WI38 (cell line): ENCODE measurements at regions not wholly inside any gene's neighbourhood (a gene's known extent, or its start where the extent isn't known, plus 50 kb on each side); places are given as distances from the start of the nearest gene placed in this dataset.

Source experiments
- H3K4me3 ChIP-seq: 2 replicates; pipeline ENCODE4 v1.5.1; 2011; ENCODE audit warnings: low read depth, mild to moderate bottlenecking, control low read depth, low read length
- CTCF ChIP-seq: IDR thresholded peaks from 2 replicates; pipeline ENCODE4 v1.5.1; 2012; ENCODE audit warnings: low read depth, mild to moderate bottlenecking, control low read depth, low read length

DNA sequence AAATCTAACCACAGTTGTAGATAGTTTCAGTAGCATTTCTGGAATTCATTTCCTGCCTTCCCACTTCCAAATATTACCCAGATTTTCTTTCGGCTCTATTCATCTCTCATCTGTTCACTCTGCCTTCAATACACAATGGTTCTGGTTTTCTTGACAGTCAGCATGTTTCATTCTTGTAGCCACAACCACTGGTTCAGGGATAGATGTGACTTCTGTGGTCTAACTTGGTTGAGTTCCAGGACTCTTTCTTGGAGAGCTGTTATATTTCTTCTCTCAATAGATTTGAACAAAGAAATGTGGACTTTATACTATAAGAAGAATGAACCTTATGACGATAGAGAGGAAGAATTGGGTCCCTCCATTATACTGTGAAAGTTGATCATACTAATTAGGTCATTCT lies 228.8 kb downstream of the NSUN3 start:
- no peak for TF ChIP-seq CTCF
- H3K4me3 ChIP-seq, result no peak overlapping the region

- TF ChIP-seq CTCF, result no peak
- H3K4me3 ChIP-seq, result no peak overlapping the region
These were observed 229.3 kb downstream of the NSUN3 start for GRCh38 chr3:94292151-94292550.

- no peak overlapping the region for H3K4me3 ChIP-seq
- TF ChIP-seq CTCF, result no peak
These were observed 230.9 kb downstream of the NSUN3 start for GRCh38 chr3:94293793-94294195.

GRCh38 chr3:94294806-94295205 lies 231.9 kb downstream of the NSUN3 start:
- no peak overlapping the region for H3K4me3 ChIP-seq
- no peak for TF ChIP-seq CTCF

DNA sequence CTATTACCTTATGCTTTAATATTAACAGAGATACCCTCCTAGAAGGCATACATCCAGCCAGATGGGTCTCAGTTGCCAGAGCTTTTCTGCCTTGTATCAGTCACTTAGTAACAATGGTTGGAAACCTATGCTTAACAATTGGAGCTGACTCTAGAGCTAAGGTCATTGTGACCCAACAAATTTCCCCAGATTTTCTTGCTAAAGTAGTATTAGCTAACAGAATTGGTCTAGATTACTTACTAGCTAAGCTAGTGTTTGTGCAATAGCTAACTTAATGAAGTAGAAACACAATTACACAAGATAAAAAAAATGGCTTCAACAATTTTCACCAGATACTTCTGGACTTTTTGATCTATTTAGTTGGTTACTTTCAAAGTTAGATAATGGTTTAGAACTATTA lies 236.9 kb downstream of the NSUN3 start:
- no peak overlapping the region for H3K4me3 ChIP-seq
- no peak for TF ChIP-seq CTCF

- H3K4me3 ChIP-seq, result no peak overlapping the region
- no peak for TF ChIP-seq CTCF
These were observed 238.5 kb downstream of the NSUN3 start for GRCh38 chr3:94301366-94301765.

DNA sequence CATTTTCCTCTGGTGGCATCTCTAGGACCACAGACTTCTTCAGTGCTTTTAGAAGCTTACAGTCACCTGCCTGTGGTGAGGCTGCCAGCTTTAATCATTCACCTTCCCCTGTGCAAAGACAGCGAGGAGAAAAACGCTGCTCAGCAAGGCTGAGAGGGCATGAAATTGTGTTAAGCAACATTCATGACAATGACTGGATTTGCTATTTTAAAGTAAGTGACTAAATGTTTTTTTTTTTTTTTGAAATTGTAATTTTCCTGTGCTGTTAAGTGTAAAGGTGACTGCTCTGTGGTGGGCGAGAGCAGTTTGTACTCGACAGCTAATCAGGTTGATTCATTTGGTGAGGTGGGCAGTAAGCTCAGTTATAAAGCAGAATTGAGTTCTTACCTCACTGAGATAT lies 240.4 kb downstream of the NSUN3 start:
- H3K4me3 ChIP-seq, result no peak overlapping the region
- no peak for TF ChIP-seq CTCF
